ENCODE measurements at regions not wholly inside any gene's neighbourhood (a gene's known extent, or its start where the extent isn't known, plus 50 kb on each side); places are given as distances from the start of the nearest gene placed in this dataset.
"Not testable (repeated sequence)": the region's sequence is repeated elsewhere in the genome, so short reads cannot be mapped to it uniquely, and the experiment has no call there.

- not testable (repeated sequence) for DNase-seq (ENCODE audit: low read depth)
Observed at GRCh38 chr14:37785298-37785697, 189.9 kb downstream of the TTC6 start.

- not testable (repeated sequence) for DNase-seq (ENCODE audit: low read depth)
Observed at GRCh38 chr14:37786114-37786625, 190.7 kb downstream of the TTC6 start.

GRCh38 chr14:37787879-37788494 is 192.6 kb downstream of the TTC6 start:
- no peak for DNase-seq (ENCODE audit: low read depth)

- no peak for DNase-seq (ENCODE audit: low read depth)
Observed at GRCh38 chr14:37791384-37792036, 196.1 kb downstream of the TTC6 start.

- no peak for DNase-seq (ENCODE audit: low read depth)
Observed at GRCh38 chr14:37792124-37792523, 196.7 kb downstream of the TTC6 start.

GRCh38 chr14:37796703-37797416 is 201.4 kb downstream of the TTC6 start:
- no peak for DNase-seq (ENCODE audit: low read depth)

- DNase-seq (ENCODE audit: low read depth), result no peak
Observed at GRCh38 chr14:37797675-37798074, 202.2 kb downstream of the TTC6 start.

- DNase-seq (ENCODE audit: low read depth), result no peak
Observed at GRCh38 chr14:37807722-37808121, 212.3 kb downstream of the TTC6 start.

- DNase-seq (ENCODE audit: low read depth), result no peak
Observed at GRCh38 chr14:37810094-37810801, 214.8 kb downstream of the TTC6 start.

- DNase-seq (ENCODE audit: low read depth), result no peak
Observed at GRCh38 chr14:37813732-37814131, 218.3 kb downstream of the TTC6 start.

- no peak for DNase-seq (ENCODE audit: low read depth)
Observed at GRCh38 chr14:37816135-37816534, 220.7 kb downstream of the TTC6 start.

GRCh38 chr14:37816743-37817295 is 221.4 kb downstream of the TTC6 start:
- no peak for DNase-seq (ENCODE audit: low read depth)

- peak; percentile 58 for DNase-seq (ENCODE audit: low read depth)
Observed at GRCh38 chr14:37819155-37820015, 224.0 kb downstream of the TTC6 start.

- DNase-seq (ENCODE audit: low read depth), result not testable (repeated sequence)
Observed at GRCh38 chr14:37820810-37821209, 225.4 kb downstream of the TTC6 start.

GRCh38 chr14:37824939-37825712 is 229.7 kb downstream of the TTC6 start:
- DNase-seq (ENCODE audit: low read depth), result no peak

GRCh38 chr14:37826869-37827268 is 231.4 kb downstream of the TTC6 start:
- no peak for DNase-seq (ENCODE audit: low read depth)

- DNase-seq (ENCODE audit: low read depth), result no peak
Observed at GRCh38 chr14:37830271-37830670, 234.8 kb downstream of the TTC6 start.

- DNase-seq (ENCODE audit: low read depth), result no peak
Observed at GRCh38 chr14:37834275-37834674, 238.8 kb downstream of the TTC6 start.

GRCh38 chr14:37838778-37839177 is 243.3 kb downstream of the TTC6 start:
- not testable (repeated sequence) for DNase-seq (ENCODE audit: low read depth)

GRCh38 chr14:37841039-37841438 is 245.6 kb downstream of the TTC6 start:
- DNase-seq (ENCODE audit: low read depth), result not testable (repeated sequence)

All from EH (cell line).